Inflammatory macrophage (primary cell): ENCODE measurements at regions not wholly inside any gene's neighbourhood (a gene's known extent, or its start where the extent isn't known, plus 50 kb on each side); places are given as distances from the start of the nearest gene placed in this dataset.

Experiments used
- DNase-seq, 2 donors: peaks; one replicate each; pipeline ENCODE4 v3.0.0-alpha.2; 2020 to 2022

GRCh38 chr1:4597020-4597419 is 57.4 kb upstream of the AJAP1 start:
- no peak for DNase-seq

DNA sequence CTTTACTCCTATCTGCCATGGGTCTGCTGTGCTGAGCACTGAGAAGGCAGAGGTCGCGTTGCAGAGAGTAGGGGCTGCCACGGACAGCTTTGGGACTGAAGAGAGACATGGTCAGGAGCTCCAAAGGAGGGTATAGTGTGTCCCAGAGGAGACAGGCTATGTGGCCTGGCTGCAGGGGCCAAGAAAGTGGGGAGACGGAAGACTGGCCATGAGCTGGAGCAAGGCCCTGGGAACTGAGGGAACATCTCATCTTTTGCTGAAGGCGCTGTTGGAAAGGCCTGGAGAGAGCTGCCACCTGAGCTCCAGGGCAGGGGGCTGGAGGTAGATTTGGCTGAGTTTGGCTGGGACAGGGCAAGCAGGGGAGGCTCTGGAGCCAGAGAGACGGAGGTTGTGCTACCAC is 55.8 kb upstream of the AJAP1 start:
- DNase-seq = no peak

- DNase-seq = no peak
Measured at GRCh38 chr1:4599521-4599920, 54.9 kb upstream of the AJAP1 start.

- DNase-seq = no peak
Measured at GRCh38 chr1:4599951-4600481, 54.4 kb upstream of the AJAP1 start.

GRCh38 chr1:4600615-4601460 is 53.6 kb upstream of the AJAP1 start:
- no peak for DNase-seq

DNA sequence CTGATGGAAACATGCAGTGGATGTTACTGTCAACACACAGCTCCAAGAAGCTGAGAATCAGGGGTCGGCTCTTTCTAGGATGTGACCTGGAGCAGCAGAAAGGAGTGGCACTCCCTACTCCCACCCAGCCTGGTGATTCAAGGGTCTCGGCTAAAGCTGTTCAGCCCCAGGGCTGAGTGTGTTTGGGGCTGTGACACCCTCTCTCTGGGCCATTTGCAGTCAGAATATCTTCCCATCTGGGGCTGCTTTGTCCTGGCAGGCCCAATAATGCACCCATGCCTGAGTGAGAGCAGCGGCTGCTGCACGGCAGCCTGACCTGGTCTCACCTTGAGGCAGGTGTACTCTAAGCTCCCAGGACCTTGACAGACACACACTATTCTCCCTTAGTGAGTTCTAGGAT is 52.5 kb upstream of the AJAP1 start:
- no peak for DNase-seq

GRCh38 chr1:4602462-4603294 is 51.7 kb upstream of the AJAP1 start:
- DNase-seq = no peak

DNA sequence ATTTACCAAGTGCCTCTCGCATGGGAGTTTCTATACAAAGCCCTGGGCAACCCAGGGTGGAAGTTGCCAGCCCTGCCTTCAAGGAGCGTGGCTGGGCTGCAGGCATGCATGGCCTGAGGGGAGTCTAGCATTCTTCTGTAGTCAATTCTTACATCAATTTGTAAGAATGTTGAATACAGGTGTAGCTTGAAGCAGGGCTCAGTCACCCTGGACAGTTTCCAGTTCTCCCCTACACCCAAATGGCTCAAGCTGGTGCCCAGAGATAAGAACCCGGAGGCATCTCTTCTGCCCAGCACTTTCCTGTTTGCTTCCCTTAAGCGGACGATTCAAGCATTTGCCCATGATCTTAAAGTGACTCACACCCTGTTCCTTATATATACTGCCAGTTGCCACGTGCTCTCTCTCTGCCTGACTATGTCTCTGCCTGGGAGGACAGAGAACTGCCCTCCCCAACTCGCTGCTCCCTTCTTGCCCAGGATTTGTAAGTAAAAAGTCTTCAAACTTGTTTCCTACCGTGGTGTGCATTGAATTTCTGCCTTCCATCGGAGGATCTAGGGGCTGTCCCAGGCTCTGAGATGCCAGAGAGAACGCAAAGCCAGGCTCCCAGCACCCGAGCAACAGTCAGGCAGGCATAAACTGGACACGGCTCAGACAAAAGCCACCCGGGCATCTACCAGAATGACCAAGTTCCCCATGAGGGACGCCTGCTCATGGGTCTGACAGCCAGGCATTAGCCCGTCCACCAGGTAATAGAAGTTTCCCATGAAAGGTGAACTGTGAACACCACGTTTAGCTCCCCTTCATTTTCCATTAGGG is 50.9 kb upstream of the AJAP1 start:
- DNase-seq = peak in 1 of 2 donors; percentile 34
